ENCODE measurements at regions not wholly inside any gene's neighbourhood (a gene's known extent, or its start where the extent isn't known, plus 50 kb on each side); places are given as distances from the start of the nearest gene placed in this dataset.

DNA sequence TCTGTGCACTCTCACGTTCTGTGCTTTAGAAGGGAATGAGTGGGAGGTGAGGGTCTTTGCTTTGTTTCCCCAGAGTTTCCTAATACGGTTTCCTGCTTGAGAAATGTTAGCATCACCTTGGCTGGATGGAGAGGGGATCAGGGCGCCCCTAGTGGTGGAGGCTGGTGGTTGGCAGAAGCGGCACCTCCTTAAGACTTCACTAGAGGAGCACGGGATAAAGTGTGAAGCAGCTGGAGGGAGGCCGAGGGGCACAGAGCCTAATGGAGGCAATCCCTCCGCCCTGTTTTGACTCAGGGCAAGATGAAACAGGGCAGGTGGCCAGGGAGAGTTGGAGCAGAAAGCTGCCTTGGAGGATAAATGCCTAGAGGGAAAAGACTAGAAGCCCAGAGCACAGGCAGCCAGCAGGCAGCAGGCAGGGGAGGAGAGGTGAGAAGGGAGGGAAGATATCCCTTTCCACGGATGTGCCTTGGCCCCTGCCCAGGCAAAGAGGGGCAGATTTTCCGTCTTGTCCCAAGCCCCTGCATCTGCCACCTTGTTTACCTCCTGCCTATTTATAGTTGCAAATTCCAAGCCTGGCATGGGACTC, 56.0 kb upstream of the BTRC start:
- H3K27ac ChIP-seq (ENCODE audit: low read depth, low read length): peak overlapping the region; percentile 95
- peaks cover 0 to 18% (median 0%) of the 10 kb centered on the region in 3 donors for H3K27me3 ChIP-seq (ENCODE audit: control insufficient read depth in 3 of 3, insufficient read depth in 3 of 3, low read length in 3 of 3)
- H3K9me3 ChIP-seq (ENCODE audit: control insufficient read depth in 3 of 3, low read length in 3 of 3): no peaks in the 10 kb centered on the region

DNA sequence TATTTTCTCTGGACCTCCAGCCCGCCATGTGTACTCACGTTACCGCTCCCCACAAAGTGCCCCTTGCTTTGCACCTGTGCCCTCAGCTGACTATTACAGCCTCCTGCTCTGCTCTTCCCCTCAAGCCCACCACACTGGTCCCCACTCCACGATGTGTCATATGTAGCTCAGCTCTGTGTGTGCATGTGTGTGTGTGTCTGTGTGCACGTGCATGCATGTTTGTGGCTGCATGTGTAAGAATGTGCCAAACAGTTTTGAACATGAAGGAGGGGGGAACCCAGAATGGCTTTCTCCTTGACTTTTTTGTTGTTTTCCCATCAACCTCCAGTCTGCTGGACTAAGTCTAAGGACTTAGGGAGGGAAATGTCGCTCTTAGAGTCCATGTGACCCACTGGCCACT, 54.8 kb upstream of the BTRC start:
- Histone ChIP-seq H3K9ac (ENCODE audit: low read depth in 1 of 3, low read length in 3 of 3) (no peak overlapping the region), H3K4me3 (ENCODE audit: low read length in 3 of 3) (no peak overlapping the region), H3K36me3 (ENCODE audit: control insufficient read depth in 3 of 3, insufficient read depth in 3 of 3, low read length in 3 of 3) (no peaks in the 10 kb centered on the region), H3K27ac (ENCODE audit: low read depth, low read length) (peak overlapping the region; percentile 95), H3K9me3 (ENCODE audit: control insufficient read depth in 3 of 3, low read length in 3 of 3) (no peaks in the 10 kb centered on the region), H3K27me3 (ENCODE audit: control insufficient read depth in 3 of 3, insufficient read depth in 3 of 3, low read length in 3 of 3) (peaks cover 0 to 17% (median 0%) of the 10 kb centered on the region in 3 donors), H3K4me1 (ENCODE audit: control insufficient read depth in 3 of 3, insufficient read depth in 3 of 3, low read length in 3 of 3) (peaks cover 21 to 30% (median 24%) of the 10 kb centered on the region in 3 donors)

More for the DNA sequence above, 56.0 kb upstream of the BTRC start:
- Histone ChIP-seq H3K4me3 (ENCODE audit: low read length in 3 of 3) (peak overlapping the region in 2 of 3 donors; percentile 11 to 54), H3K9ac (ENCODE audit: low read depth in 1 of 3, low read length in 3 of 3) (peak overlapping the region; percentile 1 to 65 (median 62)), H3K4me1 (ENCODE audit: control insufficient read depth in 3 of 3, insufficient read depth in 3 of 3, low read length in 3 of 3) (peaks cover 21 to 35% (median 28%) of the 10 kb centered on the region in 3 donors), H3K36me3 (ENCODE audit: control insufficient read depth in 3 of 3, insufficient read depth in 3 of 3, low read length in 3 of 3) (no peaks in the 10 kb centered on the region)

DNA sequence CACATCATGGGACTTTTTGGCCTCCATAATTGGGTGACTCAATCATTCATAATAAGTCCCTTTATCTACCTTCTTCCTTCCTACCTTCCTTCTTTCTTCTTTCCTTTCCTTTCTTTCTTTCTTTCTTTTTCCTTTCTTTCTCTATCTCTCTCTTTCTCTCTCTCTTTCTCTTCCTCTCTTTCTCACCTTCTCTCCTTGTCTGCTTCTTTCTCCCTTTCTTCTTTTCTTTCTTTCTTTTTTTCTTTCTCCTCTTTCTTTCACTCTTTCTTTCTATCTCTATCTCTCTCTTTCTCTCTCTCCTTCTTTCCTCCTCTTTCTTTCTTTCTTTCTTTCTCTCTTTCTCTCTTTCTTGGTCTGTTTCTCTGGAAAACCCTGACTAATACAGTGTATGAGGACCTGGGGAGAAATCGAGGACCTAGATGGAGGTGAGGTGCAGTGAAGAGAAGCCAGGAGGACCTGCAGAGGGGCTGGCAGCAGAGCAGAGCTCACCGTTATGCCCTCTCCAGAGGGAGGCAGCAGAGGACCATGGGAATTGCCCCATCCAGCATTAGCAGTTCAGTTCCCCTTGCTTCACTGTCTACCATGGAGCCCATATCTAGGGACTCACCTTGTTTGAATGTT, 52.7 kb upstream of the BTRC start:
- H3K4me1 ChIP-seq (ENCODE audit: control insufficient read depth in 3 of 3, insufficient read depth in 3 of 3, low read length in 3 of 3): peaks cover 21 to 39% (median 24%) of the 10 kb centered on the region in 3 donors
- no peak overlapping the region for H3K4me3 ChIP-seq (ENCODE audit: low read length in 3 of 3)
- peaks cover 0 to 12% (median 0%) of the 10 kb centered on the region in 3 donors for H3K27me3 ChIP-seq (ENCODE audit: control insufficient read depth in 3 of 3, insufficient read depth in 3 of 3, low read length in 3 of 3)
- no peak overlapping the region for H3K27ac ChIP-seq (ENCODE audit: low read depth, low read length)
- H3K9ac ChIP-seq (ENCODE audit: low read depth in 1 of 3, low read length in 3 of 3): no peak overlapping the region
- no peaks in the 10 kb centered on the region for H3K36me3 ChIP-seq (ENCODE audit: control insufficient read depth in 3 of 3, insufficient read depth in 3 of 3, low read length in 3 of 3)
- H3K9me3 ChIP-seq (ENCODE audit: control insufficient read depth in 3 of 3, low read length in 3 of 3): no peaks in the 10 kb centered on the region

DNA sequence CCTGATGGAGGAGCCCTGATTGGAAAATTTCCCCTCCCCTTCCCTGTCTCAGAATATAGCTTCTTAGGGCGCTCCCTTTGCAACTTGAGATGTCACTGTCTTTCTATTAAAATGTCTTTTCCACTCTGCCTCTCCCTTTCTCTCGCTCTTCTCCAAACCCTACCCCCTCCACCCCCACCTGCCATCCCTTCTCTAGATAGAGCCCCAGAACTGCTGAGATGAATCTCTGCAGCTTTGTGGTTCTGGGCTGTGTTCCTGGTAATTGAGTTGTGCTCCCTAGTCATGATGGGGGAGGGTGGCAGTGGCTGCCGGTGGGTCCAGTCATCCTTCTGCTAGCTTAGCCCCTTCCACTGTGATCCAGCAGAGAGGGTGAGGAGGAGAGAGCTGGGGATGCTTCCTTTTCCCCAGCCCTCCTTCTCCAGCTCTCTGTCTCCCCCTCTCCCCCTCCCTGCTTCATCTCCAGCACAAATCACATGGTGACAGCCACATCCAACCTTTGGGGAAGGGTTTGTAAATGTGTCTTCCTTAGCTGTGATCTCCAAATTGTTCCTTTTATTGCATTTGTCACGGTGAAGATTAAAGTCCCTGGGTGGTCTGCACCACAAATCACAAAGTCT, 50.8 kb upstream of the BTRC start:
- peaks cover 0 to 18% (median 3%) of the 10 kb centered on the region in 3 donors for H3K27me3 ChIP-seq (ENCODE audit: control insufficient read depth in 3 of 3, insufficient read depth in 3 of 3, low read length in 3 of 3)
- no peak overlapping the region for H3K27ac ChIP-seq (ENCODE audit: low read depth, low read length)
- H3K4me3 ChIP-seq (ENCODE audit: low read length in 3 of 3): no peak overlapping the region

More for the DNA sequence above, 50.8 kb upstream of the BTRC start:
- H3K36me3 ChIP-seq (ENCODE audit: control insufficient read depth in 3 of 3, insufficient read depth in 3 of 3, low read length in 3 of 3): no peaks in the 10 kb centered on the region
- peaks cover 8 to 23% (median 8%) of the 10 kb centered on the region in 3 donors for H3K4me1 ChIP-seq (ENCODE audit: control insufficient read depth in 3 of 3, insufficient read depth in 3 of 3, low read length in 3 of 3)
- H3K9ac ChIP-seq (ENCODE audit: low read depth in 1 of 3, low read length in 3 of 3): no peak overlapping the region
- no peaks in the 10 kb centered on the region for H3K9me3 ChIP-seq (ENCODE audit: control insufficient read depth in 3 of 3, low read length in 3 of 3)

Measured in skeletal muscle tissue (tissue), 3 donors.